Skin epidermis (tissue), 12 donors: ENCODE measurements at regions not wholly inside any gene's neighbourhood (a gene's known extent, or its start where the extent isn't known, plus 50 kb on each side); places are given as distances from the start of the nearest gene placed in this dataset.

Source experiments
- H3K27ac ChIP-seq, 21 experiments: fragments of 200-600 bp; sonication (generic) in 11 of 21; one replicate each; pipeline ENCODE4 v1.5.0; 2020; ENCODE audit warnings: mild to moderate bottlenecking in 3 of 21, inconsistent platforms in 2 of 21, moderate library complexity in 2 of 21
- H3K4me3 ChIP-seq, 7 experiments: fragments of 200-600 bp; sonication (generic) in 2 of 7; one replicate each; pipeline ENCODE4 v1.5.0; 2020; ENCODE audit warnings: inconsistent platforms in 2 of 7, mild to moderate bottlenecking in 2 of 7, moderate library complexity in 1 of 7

DNA sequence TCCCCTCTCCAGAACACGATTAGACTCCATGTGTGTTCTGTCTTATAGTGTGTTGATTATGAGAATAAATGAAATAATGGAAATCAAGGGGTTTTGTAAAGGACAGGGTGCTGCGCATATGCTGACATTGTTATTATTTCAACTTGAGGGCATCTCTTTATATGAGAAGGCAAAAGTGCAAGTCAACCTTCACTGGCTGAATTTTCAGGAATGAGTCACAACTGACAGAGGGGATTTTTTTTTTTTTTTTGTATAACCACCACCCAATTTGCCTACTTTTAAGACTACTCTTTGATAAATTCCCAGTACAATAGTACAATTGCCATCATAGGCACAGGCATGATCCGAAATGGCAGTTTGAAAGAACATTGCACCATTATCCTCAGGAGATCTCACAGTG is 419.2 kb upstream of the NMUR2 start:
- no peak overlapping the region for H3K4me3 ChIP-seq
- no peak overlapping the region for H3K27ac ChIP-seq

DNA sequence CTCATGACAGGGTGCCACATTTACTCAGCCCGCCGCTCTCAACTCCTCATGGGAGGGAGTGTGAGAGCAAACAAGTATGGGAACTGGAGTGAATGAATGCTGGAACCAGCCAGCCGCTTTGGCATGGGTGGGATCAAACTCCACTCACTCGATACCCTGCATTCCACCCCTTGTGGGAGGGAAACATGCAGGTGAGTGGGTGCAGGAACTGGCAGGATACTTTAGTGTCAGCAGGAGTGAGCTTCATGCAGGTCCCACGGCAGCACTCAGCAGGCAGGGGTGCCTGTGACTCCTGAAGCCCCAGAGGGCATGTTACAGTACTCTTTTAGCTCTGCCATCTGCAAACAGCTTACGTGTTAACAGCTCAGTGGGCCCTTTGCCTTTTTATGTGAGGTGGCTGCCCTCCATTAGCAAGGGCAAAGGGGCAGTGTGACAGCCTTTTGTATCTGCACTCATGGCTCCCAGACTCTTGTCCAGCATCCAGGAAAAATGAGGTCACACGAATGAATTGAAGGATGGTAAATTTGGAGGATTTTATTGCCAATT is 433.2 kb upstream of the NMUR2 start:
- Histone ChIP-seq H3K27ac (no peak overlapping the region), H3K4me3 (no peak overlapping the region)

DNA sequence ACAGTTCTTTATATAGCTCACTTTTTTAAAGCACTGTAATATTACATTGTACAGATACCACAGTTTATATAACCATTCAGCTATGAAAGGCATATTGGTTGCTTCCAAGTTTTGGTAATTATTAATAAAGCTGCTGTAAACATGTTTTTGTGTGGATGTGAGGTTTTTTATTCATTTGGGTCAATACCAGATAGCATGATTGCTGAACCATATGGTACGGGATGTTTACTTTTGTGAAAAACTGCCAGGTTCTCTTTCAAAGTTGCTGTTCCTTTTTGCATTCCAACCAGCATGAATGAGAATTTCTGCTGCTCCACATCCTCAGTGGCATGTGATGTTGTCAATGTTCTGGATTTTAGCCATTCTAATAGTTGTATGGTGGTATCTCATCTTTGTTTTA is 439.6 kb upstream of the NMUR2 start:
- H3K27ac ChIP-seq = no peak overlapping the region
- H3K4me3 ChIP-seq = no peak overlapping the region

DNA sequence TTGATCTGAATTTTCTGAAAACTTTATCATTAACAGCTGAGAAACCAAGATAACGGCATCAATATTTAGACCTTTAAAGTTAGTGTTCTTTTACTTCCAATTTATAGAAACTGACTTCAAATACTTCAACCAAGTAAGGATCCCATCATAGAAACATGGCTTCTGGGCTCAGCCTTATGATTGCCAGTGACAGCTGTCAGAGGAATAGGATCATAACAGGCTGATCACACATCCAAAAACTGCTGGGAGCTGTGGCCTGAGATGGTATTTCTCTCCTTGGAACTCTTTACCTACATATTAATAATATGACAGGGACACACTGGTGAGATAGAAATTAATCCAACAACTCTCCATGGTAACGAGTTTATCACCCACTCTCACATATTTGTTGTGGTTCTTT is 448.3 kb upstream of the NMUR2 start:
- no peak overlapping the region for H3K4me3 ChIP-seq
- no peak overlapping the region for H3K27ac ChIP-seq

GRCh38 chr5:152855441-152855840 is 450.4 kb upstream of the NMUR2 start:
- no peak overlapping the region for H3K4me3 ChIP-seq

GRCh38 chr5:152861231-152861630 is 456.2 kb upstream of the NMUR2 start:
- Histone ChIP-seq H3K27ac (no peak overlapping the region), H3K4me3 (no peak overlapping the region)

More at GRCh38 chr5:152855441-152855840, 450.4 kb upstream of the NMUR2 start:
- no peak overlapping the region for H3K27ac ChIP-seq

- no peak overlapping the region for H3K4me3 ChIP-seq
Measured at GRCh38 chr5:152864447-152864846, 459.4 kb upstream of the NMUR2 start.

GRCh38 chr5:152864991-152865390 is 459.9 kb upstream of the NMUR2 start:
- H3K27ac ChIP-seq = no peak overlapping the region
- H3K4me3 ChIP-seq = no peak overlapping the region

More at GRCh38 chr5:152864447-152864846, 459.4 kb upstream of the NMUR2 start:
- no peak overlapping the region for H3K27ac ChIP-seq

DNA sequence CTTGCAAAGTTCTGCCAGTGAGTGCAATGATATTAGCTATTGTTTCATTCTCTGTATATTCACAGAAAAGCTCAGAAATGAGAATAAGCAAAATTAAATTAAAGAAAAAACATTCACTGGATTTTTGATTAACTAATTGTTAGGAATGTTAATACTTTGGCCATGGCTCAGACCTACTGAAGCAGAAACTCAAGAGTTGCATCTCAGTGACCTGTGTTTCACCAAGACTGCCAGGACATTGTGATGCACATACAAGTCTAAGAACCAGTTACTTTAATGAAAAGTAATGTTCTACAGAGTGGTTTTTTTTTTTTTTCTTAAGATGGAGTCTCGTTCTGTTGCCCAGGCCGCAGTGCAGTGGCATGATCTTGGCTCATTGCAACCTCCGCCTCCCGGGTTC is 464.9 kb upstream of the NMUR2 start:
- no peak overlapping the region for H3K27ac ChIP-seq
- no peak overlapping the region for H3K4me3 ChIP-seq

DNA sequence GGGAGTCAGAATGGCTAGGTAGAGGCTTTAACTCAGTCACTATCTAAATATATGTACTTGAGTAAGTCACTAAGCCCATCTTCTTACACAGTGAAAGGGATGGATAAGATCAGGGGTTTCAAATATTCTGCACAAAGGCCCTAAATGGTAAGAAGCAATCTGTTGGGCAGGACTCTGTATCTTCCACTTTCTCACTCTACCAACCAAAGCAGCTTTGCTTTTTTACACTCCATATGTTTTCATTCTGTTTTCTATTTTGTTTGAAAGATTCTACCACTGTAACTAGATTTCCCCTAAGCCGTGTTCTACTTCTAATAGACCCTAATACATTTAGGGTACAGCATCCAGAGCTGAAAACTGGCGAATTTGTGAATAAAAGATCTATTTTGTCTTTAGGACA is 477.5 kb upstream of the NMUR2 start:
- no peak overlapping the region for H3K4me3 ChIP-seq
- H3K27ac ChIP-seq = no peak overlapping the region

- no peak overlapping the region for H3K4me3 ChIP-seq
- no peak overlapping the region for H3K27ac ChIP-seq
Measured at GRCh38 chr5:152883066-152883775, 478.1 kb upstream of the NMUR2 start.

- Histone ChIP-seq H3K27ac (no peak overlapping the region), H3K4me3 (no peak overlapping the region)
Measured at GRCh38 chr5:152884006-152884405, 478.9 kb upstream of the NMUR2 start.

DNA sequence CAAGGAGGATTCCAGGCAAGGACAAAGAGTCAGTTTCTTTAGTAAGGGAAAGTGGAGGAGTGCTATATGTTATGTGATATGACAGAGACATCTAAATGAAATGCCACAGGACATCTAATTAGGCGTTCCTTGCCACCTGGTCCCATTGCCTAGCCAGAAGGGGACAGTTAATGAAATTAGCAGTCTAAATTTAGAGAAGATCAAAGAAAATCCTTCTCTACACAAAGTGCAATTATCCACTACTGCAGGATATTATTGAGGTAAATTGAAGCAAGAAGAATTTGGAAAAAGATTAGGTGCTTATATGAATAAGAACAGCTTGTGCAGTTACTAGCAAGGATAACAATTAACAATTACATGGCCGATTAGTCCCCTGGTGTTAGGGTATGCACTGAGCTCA is 495.3 kb upstream of the NMUR2 start:
- Histone ChIP-seq H3K27ac (no peak overlapping the region), H3K4me3 (no peak overlapping the region)

- Histone ChIP-seq H3K27ac (no peak overlapping the region), H3K4me3 (no peak overlapping the region)
Measured at GRCh38 chr5:152901754-152902153, 496.7 kb upstream of the NMUR2 start.

DNA sequence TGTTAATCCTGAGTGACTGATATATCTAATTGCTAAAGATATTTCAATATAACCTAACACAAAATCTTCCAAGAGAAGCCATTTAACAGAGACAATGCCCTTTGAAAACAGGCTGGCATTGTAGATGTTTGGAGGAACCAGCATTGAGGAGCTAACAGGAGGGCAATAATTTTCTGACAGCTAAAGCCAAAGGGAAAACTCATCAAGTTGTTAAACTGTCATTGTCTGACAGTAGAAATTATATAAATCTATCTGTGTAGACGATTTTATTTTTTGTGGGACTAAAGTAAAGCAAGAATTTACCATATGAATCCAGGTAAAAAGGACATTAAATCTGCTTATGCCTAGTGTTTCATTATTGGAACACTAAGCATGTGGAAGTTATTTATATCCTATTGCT is 500.2 kb upstream of the NMUR2 start:
- Histone ChIP-seq H3K4me3 (no peak overlapping the region), H3K27ac (no peak overlapping the region)

- H3K4me3 ChIP-seq = no peak overlapping the region
- no peak overlapping the region for H3K27ac ChIP-seq
Measured at GRCh38 chr5:152907488-152908245, 502.6 kb upstream of the NMUR2 start.

DNA sequence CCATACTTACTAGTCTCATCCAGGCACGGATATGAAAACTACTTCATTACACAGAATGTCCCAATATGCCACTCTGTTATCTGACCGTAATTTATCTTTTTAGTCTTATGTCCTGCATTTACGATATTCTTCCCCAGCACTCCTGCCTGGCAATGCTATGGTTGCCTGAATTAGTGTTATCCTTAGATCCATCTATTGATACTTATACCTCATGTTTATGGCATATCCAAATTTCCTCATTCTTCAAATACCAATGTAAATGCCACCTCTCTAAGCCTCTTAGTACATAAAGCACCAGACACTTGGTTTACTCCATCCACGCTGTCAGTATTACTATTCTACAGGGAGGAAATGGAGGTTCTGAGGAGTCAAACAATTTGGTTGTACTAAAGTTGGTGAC is 507.8 kb upstream of the NMUR2 start:
- Histone ChIP-seq H3K27ac (no peak overlapping the region), H3K4me3 (no peak overlapping the region)

GRCh38 chr5:152932621-152933020 is 527.5 kb upstream of the NMUR2 start:
- Histone ChIP-seq H3K4me3 (no peak overlapping the region), H3K27ac (no peak overlapping the region)

GRCh38 chr5:152933056-152933455 is 528.0 kb upstream of the NMUR2 start:
- Histone ChIP-seq H3K27ac (no peak overlapping the region), H3K4me3 (no peak overlapping the region)

- H3K27ac ChIP-seq = no peak overlapping the region
- H3K4me3 ChIP-seq = no peak overlapping the region
Measured at GRCh38 chr5:152938630-152939029, 533.6 kb upstream of the NMUR2 start.

DNA sequence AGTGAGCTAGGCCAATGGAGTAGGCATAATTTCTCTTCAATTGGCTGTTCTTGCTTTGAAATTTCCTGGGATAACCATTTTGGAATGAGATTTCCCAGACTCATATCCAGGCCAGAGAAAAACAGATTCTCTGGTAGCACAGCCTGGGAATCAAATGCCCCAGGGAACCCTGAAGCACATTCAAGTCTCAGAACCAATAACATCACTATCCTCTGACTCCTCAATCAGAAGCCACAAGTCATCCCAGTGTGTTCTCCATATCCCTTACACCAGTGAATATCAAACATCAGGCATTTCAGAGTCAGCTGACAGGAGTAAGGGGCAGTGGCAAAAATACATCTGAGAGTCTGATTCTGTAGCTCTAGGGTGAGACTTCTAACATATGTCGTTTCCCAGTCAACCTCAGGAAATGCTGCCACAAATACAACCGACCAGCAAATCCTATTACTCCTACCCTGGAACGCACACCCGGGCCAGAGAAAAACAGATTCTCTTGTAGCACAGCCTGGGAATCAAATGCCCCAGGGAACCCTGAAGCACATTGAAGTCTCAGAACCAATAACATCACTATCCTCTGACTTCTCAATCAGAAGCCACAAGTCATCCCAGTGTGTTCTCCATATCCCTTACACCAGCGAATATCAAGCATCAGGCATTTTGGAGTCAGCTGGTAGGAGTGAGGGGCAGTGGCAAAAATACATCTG is 537.7 kb upstream of the NMUR2 start:
- H3K27ac ChIP-seq = no peak overlapping the region

More for the DNA sequence above, 537.7 kb upstream of the NMUR2 start:
- H3K4me3 ChIP-seq = no peak overlapping the region
